HCT116 (cell line): ENCODE measurements at regions not wholly inside any gene's neighbourhood (a gene's known extent, or its start where the extent isn't known, plus 50 kb on each side); places are given as distances from the start of the nearest gene placed in this dataset.

Experiments used
- ATAC-seq: fragments of 200-7000 bp; cut with Tn5 transposase; 2 replicates; pipeline ENCODE4 v1.9.1; 2020; ENCODE audit warnings: mild to moderate bottlenecking, moderate library complexity
- BruUV-seq: library from RNA; stranded (reverse); fragments of 400-500 nt; replicated peaks from 2 replicates; lab custom pipeline; 2021; lab: Mats Ljungman, UMichigan
- CTCF ChIA-PET: fragments of 300-600 bp; sonication (Branson Sonifier 250); formaldehyde crosslinking; loops from one replicate; lab custom pipeline; 2021; ENCODE audit warnings: antibody characterized with exemption; lab: Charles Lee
- POLR2A ChIA-PET: fragments of 300-600, 350-600 bp; sonication (Branson Sonifier 250); formaldehyde crosslinking; loops from one replicate; lab custom pipeline; 2021; ENCODE audit warnings: antibody characterized with exemption; lab: Charles Lee
- RAD21 ChIA-PET, 2 experiments: fragments of 300-600 bp; sonication (Branson Sonifier 250); formaldehyde crosslinking; loops; one replicate each; lab custom pipeline; 2023; ENCODE audit warnings: low total read pairs in 2 of 2; ENCODE audit not compliant: uncharacterized antibody in 2 of 2, unreplicated experiment in 2 of 2, low non-redundant PET in 1 of 2; lab: Charles Lee
- DNase-seq: peaks from one replicate; pipeline ENCODE4 v3.0.0-alpha.2; 2010; ENCODE audit warnings: low read depth, low spot score
- H2AFZ ChIP-seq: fragments of 200-600 bp; shearing (Covaris generic), sonication (generic); 2 replicates; pipeline ENCODE4 v1.6.1; 2017; ENCODE audit warnings: low read depth, mixed run types, mixed read lengths, antibody characterized with exemption, low read length; ENCODE audit not compliant: poor library complexity, severe bottlenecking
- H3K27ac ChIP-seq: 2 replicates; pipeline ENCODE4 v1.5.1; 2012; ENCODE audit warnings: low read depth, low read length
- H3K27me3 ChIP-seq: fragments of 200-600 bp; sonication (generic); 2 replicates; pipeline ENCODE4 v1.6.1; 2016; ENCODE audit warnings: mixed run types, low read length, mixed read lengths; ENCODE audit not compliant: insufficient read depth
- H3K36me3 ChIP-seq, 2 experiments: fragments of 200-500 bp in 1 of 2; fragments of 200-600 bp in 1 of 2; sonication (Bioruptor generic) in 1 of 2; sonication (generic) in 1 of 2; 2 replicates each; pipeline versions ENCODE4 v1.5.1 to v1.6.1; 2014 to 2016; ENCODE audit warnings: low read length in 2 of 2, inconsistent platforms in 1 of 2, mixed read lengths in 1 of 2, mixed run types in 1 of 2; ENCODE audit not compliant: insufficient read depth in 2 of 2, control insufficient read depth in 1 of 2
- H3K4me1 ChIP-seq, 2 experiments: fragments of 200-600 bp in 1 of 2; sonication (generic) in 1 of 2; 2 replicates each; pipeline versions ENCODE4 v1.5.1 to v1.6.1; 2012 to 2017; ENCODE audit warnings: low read length in 2 of 2, inconsistent platforms in 1 of 2, mild to moderate bottlenecking in 1 of 2, mixed read lengths in 1 of 2, mixed run types in 1 of 2, moderate library complexity in 1 of 2; ENCODE audit not compliant: insufficient read depth in 2 of 2, control insufficient read depth in 1 of 2
- H3K4me2 ChIP-seq: fragments of 200-600 bp; sonication (generic); 2 replicates; pipeline ENCODE4 v1.6.1; 2017; ENCODE audit warnings: mixed run types, low read length, mixed read lengths
- H3K4me3 ChIP-seq, 2 experiments: fragments of 200-600 bp in 1 of 2; sonication (generic) in 1 of 2; replicated peaks in 1 of 2; 2 replicates each; pipeline ENCODE4 v1.5.1; 2011 to 2016; ENCODE audit warnings: low read length in 2 of 2, control low read depth in 1 of 2, low read depth in 1 of 2, mild to moderate bottlenecking in 1 of 2, mixed read lengths in 1 of 2, mixed run types in 1 of 2
- H3K79me2 ChIP-seq: fragments of 200-600 bp; sonication (generic); 2 replicates; pipeline ENCODE4 v1.6.1; 2017; ENCODE audit warnings: mild to moderate bottlenecking, mixed run types, low read length, moderate library complexity, mixed read lengths; ENCODE audit not compliant: insufficient read depth
- H3K9ac ChIP-seq: fragments of 200-600 bp; sonication (generic); 2 replicates; pipeline ENCODE4 v1.6.1; 2016; ENCODE audit warnings: low read length, mixed read lengths
- H3K9me2 ChIP-seq: fragments of 200-600 bp; sonication (generic), shearing (Covaris generic); 2 replicates; pipeline ENCODE4 v1.6.1; 2017; ENCODE audit warnings: mixed run types, mild to moderate bottlenecking, moderate library complexity; ENCODE audit not compliant: insufficient read depth
- H3K9me3 ChIP-seq, 2 experiments: fragments of 200-500 bp in 1 of 2; fragments of 200-600 bp in 1 of 2; sonication (Bioruptor generic) in 1 of 2; sonication (generic) in 1 of 2; 2 replicates each; pipeline ENCODE4 v1.6.1; 2014 to 2017; ENCODE audit warnings: low read length in 2 of 2, mixed read lengths in 2 of 2, inconsistent platforms in 1 of 2, low read depth in 1 of 2, mild to moderate bottlenecking in 1 of 2, mixed run types in 1 of 2, moderate library complexity in 1 of 2; ENCODE audit not compliant: control insufficient read depth in 1 of 2, insufficient read depth in 1 of 2
- H4K20me1 ChIP-seq: fragments of 200-600 bp; sonication (generic), shearing (Covaris generic); 2 replicates; pipeline ENCODE4 v1.6.1; 2017; ENCODE audit warnings: mixed run types, mild to moderate bottlenecking, moderate library complexity; ENCODE audit not compliant: insufficient read depth
- EGR1 ChIP-seq: IDR thresholded peaks from 2 replicates; pipeline ENCODE4 v1.6.1; 2012; ENCODE audit warnings: low read depth
- ELF1 ChIP-seq: IDR thresholded peaks from 2 replicates; pipeline ENCODE4 v1.6.1; 2012; ENCODE audit warnings: low read depth, borderline replicate concordance
- RAD21 ChIP-seq: IDR thresholded peaks from 2 replicates; pipeline ENCODE4 v1.6.1; 2012; ENCODE audit warnings: low read depth, mild to moderate bottlenecking
- intact Hi-C: fragments of 100-400 bp; cut with micrococcal nuclease; formaldehyde crosslinking; loops from 2 replicates; pipeline ENCODE4 v1.10.0; 2022
- TF ChIP-seq, protein P1 (sequence below): IDR thresholded peaks from 2 replicates; pipeline ENCODE4 v1.6.1; 2012; ENCODE audit warnings: low read depth
- TF ChIP-seq, protein P2 (sequence below): IDR thresholded peaks from 2 replicates; pipeline ENCODE4 v1.6.1; 2012

DNA sequence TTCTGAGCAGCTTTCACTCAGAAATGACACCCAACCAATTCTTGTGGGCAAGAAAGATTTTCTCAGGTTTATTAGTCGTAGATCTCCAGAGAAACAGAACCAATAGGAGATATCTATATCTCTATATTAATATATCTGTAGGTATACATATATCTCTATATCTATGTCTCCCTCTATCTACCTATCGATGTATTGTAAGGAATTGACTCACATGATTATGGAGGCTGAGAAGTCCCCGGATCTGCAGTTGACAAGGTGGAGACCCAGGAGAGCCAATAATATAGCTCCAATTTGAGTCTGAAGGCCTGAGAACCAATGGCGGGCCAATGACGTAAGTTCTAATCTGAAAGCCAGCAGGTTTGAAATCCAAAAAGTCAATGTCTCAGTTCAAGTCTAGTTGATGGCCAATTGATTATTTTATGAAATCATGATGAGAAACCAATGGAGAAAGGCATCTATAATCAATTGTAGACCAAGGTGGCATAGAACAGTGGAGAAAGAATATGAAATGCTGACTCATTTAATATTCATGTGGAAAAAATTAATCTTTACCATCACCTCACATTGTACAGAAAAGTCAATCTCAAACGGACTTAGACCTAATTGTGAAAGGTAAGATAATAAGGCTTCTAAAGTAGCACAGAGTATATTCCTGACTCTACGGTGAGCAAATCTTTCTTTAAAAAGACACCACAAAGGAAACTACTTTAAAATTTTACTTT, 65.6 kb upstream of the CHRNA7 start (continued):
- TF ChIP-seq EGR1 = no peak
- TF ChIP-seq ELF1 = no peak
- TF ChIP-seq RAD21 = no peak
- TF ChIP-seq, protein P1, sequence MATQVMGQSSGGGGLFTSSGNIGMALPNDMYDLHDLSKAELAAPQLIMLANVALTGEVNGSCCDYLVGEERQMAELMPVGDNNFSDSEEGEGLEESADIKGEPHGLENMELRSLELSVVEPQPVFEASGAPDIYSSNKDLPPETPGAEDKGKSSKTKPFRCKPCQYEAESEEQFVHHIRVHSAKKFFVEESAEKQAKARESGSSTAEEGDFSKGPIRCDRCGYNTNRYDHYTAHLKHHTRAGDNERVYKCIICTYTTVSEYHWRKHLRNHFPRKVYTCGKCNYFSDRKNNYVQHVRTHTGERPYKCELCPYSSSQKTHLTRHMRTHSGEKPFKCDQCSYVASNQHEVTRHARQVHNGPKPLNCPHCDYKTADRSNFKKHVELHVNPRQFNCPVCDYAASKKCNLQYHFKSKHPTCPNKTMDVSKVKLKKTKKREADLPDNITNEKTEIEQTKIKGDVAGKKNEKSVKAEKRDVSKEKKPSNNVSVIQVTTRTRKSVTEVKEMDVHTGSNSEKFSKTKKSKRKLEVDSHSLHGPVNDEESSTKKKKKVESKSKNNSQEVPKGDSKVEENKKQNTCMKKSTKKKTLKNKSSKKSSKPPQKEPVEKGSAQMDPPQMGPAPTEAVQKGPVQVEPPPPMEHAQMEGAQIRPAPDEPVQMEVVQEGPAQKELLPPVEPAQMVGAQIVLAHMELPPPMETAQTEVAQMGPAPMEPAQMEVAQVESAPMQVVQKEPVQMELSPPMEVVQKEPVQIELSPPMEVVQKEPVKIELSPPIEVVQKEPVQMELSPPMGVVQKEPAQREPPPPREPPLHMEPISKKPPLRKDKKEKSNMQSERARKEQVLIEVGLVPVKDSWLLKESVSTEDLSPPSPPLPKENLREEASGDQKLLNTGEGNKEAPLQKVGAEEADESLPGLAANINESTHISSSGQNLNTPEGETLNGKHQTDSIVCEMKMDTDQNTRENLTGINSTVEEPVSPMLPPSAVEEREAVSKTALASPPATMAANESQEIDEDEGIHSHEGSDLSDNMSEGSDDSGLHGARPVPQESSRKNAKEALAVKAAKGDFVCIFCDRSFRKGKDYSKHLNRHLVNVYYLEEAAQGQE = no peak

DNA sequence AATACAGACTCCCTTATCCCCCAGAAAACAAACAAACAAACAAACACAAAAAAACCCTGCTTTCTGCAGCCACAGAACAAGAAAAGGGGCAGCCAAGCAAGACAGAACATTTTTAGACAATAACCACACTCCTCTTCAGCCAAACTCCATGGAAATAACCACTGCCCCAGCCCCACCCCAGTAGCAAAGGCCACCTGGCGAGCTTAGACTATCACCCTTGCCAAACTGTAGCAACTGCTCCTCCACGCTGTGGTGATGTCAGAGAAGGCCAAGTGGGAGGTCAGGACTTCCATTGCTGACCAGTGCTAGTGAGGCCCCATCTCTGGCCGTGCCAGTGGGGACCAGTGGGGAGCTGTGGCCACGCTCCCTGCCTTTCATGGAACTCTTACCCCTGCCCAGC, 60.3 kb upstream of the CHRNA7 start:
- peaks cover 4% of the 10 kb centered on the region; the same call in 1 of the 2 replicates for H3K27me3 ChIP-seq
- no peaks in the 10 kb centered on the region for H3K9me3 ChIP-seq
- DNase-seq (no peak), ATAC-seq (no peak)
- ChIA-PET CTCF (interaction anchor here (4.2 kb wide), 1 partner anchor 8 kb away, joined by 28 read pairs; no protein-coding TSS in a partner anchor), POLR2A (no interaction called here), RAD21 (no interaction called here)
- H3K4me2 ChIP-seq = no peak overlapping the region
- no peaks in the 10 kb centered on the region for H3K9me2 ChIP-seq
- H3K27ac ChIP-seq = no peak overlapping the region
- H3K4me1 ChIP-seq = peaks cover 1 to 5% of the 10 kb centered on the region in 2 experiments
- TF ChIP-seq ELF1 = no peak
- TF ChIP-seq, protein P2, sequence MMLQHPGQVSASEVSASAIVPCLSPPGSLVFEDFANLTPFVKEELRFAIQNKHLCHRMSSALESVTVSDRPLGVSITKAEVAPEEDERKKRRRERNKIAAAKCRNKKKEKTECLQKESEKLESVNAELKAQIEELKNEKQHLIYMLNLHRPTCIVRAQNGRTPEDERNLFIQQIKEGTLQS = no peak
- no peaks in the 10 kb centered on the region for H3K79me2 ChIP-seq
- H3K4me3 ChIP-seq = no peak overlapping the region
- no TSS peak for BruUV-seq
- H3K36me3 ChIP-seq = no peaks in the 10 kb centered on the region
- no peak overlapping the region for H3K9ac ChIP-seq
- no peaks in the 10 kb centered on the region for H4K20me1 ChIP-seq
- intact Hi-C loops = loop anchor here (5.0 to 10.0 kb wide), 3 partner anchors 315 to 528 kb away; no protein-coding TSS in a partner anchor
- no peak overlapping the region for H2AFZ ChIP-seq
